ENCODE measurements at regions not wholly inside any gene's neighbourhood (a gene's known extent, or its start where the extent isn't known, plus 50 kb on each side); places are given as distances from the start of the nearest gene placed in this dataset.

DNA sequence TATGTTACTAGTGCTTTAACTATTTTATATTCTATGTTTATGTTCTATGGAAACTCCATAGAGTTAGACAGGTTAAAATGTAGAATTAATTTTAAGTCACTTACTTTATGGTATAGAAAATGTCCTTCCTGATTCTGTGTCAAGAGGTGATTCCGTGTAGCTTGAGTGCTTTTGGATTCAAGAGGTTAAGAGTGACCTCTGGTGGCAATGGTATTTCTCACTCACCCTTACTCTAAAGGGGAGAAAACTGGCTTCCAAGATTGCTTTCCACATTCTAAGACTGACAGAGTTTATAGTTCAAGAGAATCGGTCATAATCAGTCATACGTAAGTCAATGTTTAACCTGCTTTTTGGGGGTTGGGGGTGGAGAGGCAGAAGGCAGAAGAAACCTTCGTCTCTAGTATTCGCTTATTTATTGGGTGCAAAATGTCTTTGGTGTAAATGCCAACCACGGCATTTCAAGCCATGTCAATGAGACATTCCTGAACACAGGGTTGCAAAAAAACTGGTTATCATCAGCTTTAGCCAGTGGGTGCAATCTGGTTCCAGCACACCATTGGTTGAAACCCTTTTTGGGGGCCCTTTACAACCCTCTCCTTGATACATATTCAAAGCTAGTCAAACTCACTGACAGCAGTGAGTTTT lies 92.0 kb upstream of the VGLL3 start:
- no peak for TF ChIP-seq EZH2 (IDR thresholded peaks at IDR 0.05; ENCODE audit: borderline replicate concordance, insufficient read depth, low read length, poor library complexity, severe bottlenecking)
- peak; percentile 68 for TF ChIP-seq CTCF (IDR thresholded peaks at IDR 0.05; ENCODE audit: poor library complexity, severe bottlenecking)
- no peak for TF ChIP-seq EP300 (conservative IDR thresholded peaks at IDR 0.05; ENCODE audit: poor library complexity, severe bottlenecking)
- TF ChIP-seq POLR2AphosphoS5 (IDR thresholded peaks at IDR 0.05), result no peak
- TF ChIP-seq TAF1 (IDR thresholded peaks at IDR 0.05; ENCODE audit: low read depth), result no peak

All from neural cell (in vitro differentiated cells).